ENCODE measurements at regions not wholly inside any gene's neighbourhood (a gene's known extent, or its start where the extent isn't known, plus 50 kb on each side); places are given as distances from the start of the nearest gene placed in this dataset.

DNA sequence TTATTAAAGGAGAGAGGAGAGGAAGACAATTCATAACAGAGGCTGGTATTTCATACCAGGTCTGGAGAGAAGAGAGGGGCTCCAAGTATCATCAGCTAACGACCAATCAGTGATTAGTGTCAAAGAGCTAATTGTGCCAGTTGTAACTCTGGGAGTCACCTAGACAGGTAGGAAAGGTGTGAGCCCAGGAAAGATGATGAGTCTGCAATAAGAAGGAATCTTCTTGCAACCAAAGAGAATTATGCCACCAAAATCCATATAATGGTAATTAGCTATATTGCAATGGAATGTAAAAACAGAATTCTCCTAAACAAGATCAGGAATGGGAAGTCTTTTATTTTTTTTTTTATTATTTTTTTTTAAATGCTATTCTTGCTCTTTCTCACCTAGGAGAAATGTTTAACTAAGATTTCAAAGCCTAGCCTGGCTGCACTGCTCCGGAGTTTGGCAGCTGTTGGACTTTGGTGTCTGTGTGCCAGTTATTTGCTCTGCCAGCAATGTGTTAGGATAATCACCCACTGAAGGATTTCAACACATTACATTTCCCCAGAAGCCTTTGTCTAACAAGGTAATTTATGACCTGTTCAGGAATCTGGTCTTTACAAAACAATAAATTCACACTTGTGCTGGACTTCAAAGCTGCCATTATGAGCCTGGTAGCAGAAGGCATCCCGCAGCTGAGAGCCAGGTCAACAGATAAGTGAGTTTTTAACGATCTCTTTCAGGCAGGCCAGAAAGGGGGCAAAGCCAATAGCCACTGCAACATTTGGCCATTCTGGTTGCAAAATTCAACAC lies 89.4 kb downstream of the FOXB1 start:
- DNase-seq (ENCODE audit: low read depth in 2 of 2): no peak

DNA sequence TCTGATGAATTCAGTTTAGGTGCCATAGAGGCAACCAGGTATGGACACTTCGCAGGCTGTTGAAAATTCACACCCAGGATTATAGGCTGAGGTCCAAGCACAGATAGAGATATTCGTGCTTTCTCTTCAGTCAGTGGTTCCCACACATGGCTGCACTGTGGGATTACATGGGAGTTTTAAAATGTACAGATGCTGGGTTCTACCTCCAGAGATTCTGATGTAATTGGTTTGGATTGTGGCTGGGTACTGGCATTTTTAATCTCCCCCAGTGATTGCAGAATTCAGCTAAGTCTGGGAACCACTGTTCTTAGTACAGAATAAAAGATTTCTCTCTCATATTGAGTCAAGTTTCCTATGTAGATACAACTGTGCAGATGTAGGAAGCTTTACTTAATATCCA lies 91.6 kb downstream of the FOXB1 start:
- no peak for DNase-seq (ENCODE audit: low read depth in 2 of 2)

DNA sequence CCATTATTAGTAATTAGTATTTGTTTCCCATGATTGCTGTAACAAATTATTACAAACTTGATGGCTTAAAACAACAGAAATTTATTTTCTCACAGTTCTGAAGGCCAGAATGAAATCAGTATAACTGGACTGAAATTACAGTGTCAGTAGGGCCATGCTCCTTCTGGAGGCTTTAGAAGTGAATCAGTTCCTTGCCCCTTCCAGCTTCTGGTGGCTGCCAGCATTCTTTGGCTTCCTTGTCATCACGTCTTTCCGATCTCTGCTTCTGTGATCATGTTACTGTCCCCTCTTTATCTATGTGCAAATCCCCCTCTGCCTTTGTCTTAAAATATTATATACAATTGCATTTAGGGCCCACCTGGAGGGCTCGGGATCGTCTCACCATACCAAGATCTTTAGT lies 92.0 kb downstream of the FOXB1 start:
- no peak for DNase-seq (ENCODE audit: low read depth in 2 of 2)

DNA sequence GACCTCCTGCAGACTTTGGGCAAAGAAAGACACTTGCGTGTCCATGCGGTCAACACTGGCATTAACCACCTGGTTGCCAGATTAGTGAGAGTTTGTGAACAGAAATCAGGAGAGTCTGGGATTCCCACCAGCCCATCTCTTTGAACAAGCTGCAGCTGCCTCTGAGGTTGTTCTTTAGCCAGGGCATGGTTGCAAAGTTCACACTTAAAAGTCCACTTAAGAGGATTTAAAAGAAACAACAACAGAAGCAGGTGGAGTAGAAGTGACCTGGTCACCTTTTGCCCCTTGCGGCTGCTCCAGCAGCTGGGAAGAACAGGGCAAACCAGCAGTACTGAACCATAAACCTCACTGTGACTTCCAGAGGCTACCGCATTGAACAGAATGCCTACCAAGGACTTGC lies 97.3 kb downstream of the FOXB1 start:
- no peak for DNase-seq (ENCODE audit: low read depth in 2 of 2)

DNA sequence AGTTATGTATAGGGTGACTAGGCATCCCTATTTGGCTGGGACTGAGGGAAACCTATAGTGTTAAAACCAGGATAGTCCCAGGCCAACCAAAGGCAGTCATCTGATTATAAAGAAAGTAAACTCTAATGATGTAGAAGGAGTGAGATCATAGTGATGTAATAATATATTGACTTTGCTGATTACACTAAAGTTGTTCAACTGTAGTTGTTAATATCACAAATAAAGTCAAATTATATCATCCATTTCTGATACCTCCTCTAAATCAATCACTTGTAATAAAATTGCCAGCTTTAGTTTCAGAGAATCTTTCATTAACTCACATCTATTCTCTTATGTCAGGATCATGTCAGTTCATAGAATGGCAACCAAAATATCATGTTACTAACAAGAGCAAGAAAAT lies 98.6 kb downstream of the FOXB1 start:
- no peak for DNase-seq (ENCODE audit: low read depth in 2 of 2)

DNA sequence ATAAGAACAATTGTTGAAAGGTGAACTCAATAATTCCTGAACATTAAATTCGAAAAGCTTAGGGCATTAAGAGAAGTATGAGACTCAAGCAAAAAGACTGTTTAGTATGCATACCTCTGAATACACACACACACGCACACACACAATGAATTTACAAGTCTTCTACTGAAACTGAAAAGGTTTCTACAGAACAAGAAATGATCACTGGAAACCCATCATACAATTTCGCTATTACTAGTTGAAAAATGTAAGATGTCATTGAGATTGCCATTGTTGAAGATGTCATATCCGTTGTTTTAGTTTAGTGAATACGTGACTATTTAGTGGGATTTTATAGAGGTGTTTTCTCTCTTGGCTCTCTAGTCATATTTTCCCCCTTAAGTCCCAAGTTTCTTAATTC lies 106.8 kb downstream of the FOXB1 start:
- no peak for DNase-seq (ENCODE audit: low read depth in 2 of 2)

DNA sequence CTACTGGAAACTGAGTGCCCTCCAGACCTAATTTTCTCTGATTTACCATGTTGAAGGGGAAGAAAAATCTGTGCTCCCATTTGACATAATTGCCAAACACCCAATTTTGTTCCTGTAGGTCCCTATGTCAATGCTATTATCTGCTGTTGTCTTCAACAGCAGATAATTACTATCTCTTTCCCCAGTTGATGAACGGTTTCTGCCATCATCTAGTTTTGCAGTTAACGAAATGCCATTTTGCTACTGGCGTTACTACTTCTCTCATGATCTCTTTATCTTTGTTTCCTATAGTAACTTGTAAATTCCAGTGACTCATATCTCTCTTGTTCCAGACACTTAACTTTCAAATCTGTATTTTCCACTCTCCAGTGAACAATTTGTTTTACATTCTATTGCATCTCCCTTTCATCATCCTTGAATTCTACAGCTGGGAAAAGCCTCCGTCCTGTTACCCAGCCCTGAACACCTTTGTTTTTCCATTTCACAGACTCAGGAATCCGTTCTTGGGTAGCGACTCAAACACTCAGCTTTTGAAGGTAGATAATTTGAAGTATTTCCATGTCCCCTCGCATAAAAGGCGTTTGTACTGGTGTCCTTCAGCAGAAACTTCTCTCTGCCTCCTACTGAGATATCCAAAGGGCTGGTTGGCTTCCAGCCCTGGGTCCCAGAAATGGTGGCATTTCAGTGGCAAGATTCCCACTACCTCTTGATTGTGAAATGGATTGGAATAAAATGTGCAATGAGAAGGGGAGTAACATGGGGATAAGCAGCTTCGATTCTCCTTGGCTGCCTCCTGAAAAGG lies 111.7 kb downstream of the FOXB1 start:
- no peak for DNase-seq (ENCODE audit: low read depth in 2 of 2)

DNA sequence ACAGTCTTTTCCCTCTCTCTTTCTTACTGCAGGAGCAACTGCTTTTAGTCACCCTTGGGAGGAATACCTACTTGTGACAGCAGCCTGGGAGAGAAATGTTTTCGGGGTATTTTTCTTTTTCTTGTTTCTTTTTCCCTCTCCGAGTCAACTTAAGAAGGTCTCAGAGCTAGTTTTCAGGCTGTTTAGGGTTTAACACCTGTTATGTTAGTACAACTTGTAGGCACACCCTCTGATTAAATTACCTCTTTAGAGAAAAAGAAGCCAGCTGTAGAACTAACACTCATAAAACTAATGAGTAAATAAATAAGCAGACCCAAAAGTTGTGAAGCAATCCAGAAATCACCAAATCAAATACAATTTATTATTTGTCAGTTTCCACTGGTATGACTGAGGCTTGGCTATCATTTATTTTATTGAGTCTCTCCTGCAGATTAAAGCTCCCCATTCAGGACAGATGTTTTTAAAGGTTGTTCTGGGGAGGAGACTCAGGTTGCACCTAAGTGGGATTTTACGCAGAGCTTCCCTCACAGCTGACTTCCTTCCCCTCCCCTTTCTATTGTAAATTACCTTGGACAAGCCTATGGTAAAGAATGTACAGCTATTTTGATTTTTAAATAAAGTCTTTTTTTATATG lies 112.5 kb downstream of the FOXB1 start:
- DNase-seq (ENCODE audit: low read depth in 2 of 2): no peak

DNA sequence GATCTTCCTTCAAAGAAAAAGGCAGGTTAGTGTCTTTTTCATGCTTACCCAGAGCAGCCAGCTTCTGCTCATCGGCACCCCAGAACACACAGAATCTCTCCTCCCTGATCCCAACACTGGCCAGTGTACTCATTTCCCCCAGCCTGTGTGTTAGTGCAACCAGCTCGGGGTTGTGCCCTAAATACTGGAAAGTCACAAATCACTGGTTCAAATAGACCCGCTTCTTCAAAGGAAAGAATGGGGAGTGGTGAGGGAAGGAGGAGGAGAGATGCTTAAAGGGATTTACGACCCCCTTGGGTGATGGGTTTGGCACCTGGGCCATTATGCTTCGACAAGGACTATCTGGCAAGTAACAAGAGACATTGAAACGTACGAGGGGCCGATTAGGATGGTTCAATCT lies 114.0 kb downstream of the FOXB1 start:
- DNase-seq (ENCODE audit: low read depth in 2 of 2): no peak

DNA sequence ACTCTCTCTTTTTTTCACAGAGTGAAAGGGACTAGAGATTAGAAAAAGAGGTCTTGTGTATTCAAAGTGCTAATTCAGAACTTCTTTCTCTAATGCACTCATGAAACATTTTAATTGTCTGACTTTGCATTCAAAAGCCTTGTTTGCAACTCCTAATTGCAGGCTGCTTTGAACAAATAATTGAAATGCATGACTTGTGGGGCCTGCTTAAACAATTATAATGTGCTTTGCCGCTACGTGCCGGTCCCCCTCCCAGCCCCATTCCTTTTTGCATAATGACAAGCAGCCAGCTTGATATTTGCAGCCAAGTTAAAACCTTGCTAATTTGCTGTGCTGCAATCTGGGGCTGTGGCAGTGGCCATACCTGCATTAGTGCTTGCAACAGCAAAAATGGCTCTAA lies 114.5 kb downstream of the FOXB1 start:
- DNase-seq (ENCODE audit: low read depth in 2 of 2): no peak

DNA sequence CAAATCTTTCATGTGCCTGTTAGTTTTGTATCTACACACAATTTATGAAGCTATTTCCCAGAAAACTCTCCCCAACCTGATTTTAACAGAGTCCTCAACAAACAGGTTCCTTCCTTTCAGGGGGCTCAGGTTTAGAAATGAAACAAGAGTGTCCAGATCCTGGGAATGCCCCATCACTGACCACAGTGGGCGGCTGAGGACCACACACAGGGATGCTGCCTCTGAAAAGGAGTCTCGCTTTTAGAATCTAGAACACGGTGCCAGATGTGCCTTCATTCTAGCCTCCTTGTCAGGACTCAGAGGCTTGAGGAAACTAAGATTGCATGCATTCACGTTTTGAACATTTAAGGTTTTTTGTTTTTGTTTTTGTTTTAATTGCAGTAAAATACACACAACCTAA lies 115.0 kb downstream of the FOXB1 start:
- no peak for DNase-seq (ENCODE audit: low read depth in 2 of 2)

DNA sequence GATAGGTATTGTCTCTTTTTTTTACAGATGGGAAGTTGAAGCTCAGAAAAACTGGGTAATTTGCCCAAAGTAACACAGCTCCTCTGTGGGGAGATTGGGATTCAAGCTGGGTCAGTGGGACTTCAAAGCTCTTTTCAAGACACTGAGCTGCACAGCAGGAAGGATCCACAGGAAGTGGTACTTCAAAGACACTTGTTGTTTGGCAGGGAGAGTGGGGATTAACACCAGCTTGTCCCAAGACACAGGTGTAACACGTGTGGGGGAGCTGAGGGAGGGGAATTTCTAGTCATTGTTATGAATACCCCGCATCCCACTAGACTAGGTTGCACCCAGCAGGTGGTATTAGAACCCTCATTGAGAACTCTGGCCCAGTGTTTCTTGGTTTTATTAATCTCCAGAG lies 116.0 kb downstream of the FOXB1 start:
- DNase-seq (ENCODE audit: low read depth in 2 of 2): no peak

DNA sequence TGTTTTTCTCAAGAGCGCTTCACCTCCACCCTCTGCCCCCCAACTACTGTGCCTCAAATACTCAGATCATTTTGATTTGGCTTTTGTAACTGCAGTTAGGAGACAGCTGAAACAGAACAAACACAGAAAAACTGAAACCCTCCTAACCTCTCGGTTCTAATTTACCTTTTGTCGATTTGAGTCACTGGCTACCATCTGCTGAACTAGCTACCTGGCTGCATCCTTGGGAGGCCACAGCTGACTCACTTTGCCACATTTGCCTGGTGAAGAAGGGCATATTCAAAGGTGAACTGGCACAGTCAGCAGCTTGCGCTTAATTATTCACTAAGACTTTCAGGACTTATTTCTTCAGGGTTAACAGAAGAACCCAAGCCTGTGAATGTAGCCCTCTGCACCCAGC lies 117.7 kb downstream of the FOXB1 start:
- DNase-seq (ENCODE audit: low read depth in 2 of 2): no peak

DNA sequence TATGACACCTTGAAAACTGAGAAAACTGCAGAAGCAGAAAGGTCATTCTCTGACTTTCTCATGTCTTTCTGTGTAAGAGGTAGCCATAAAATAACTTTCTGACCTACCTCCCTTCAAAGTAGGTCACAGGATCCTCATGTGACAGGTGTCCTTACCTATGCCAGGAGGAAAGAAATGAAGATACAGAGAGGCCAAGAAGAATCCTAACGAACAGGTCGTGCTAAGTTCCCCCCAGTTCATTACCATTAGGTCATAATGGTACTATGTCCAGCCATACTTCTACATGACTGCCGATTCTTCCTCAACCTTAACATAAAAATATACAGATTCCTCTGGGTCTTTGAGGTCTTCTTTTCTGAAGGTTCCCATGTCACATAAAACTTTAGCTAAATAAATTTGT lies 118.6 kb downstream of the FOXB1 start:
- no peak for DNase-seq (ENCODE audit: low read depth in 2 of 2)

DNA sequence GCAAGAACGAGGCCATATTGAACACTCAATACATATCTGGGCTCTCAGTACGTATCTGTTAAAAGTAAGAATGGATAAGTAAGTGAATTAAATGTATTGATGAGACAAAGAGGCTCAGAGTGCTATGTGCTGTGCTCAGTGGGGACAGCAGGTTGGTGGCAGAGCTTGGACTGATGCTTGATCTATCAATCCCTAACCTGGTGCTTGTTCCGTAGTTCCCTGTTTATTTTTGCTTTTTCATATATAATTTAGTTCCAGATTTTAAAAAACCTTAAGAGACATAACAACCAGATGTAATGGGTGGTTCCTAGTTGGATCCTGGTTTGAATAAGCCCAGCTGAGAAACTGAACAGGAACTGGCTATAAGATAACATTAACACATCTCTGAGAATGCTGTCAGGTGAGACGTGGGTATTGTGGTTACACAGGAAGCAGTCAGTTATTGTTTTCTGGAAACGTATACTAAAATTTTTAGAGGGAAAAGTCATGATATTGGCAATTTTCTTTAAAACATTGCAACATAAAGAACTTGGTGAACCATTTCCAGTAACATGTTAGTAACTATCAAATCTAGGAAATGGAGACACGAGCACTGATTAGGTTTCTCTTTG lies 120.5 kb downstream of the FOXB1 start:
- no peak for DNase-seq (ENCODE audit: low read depth in 2 of 2)

DNA sequence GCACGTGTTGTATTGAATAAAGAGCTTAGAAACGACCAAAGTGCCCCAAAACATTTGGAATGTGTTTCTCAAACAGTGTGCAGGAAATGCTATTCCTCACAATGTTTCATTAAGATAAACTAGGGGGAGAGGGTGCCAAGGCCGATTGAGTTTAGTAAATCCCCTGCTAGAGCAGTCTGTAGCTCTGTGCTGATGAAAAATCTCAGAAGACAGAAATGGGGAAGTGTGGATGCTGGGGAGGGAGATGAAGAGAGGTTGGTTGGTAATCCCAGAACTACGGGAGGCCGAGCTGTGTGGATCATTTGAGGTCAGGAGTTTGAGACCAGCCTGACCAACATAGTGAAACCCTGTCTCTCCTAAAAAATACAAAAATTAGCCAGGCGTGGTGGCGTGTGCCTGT lies 121.2 kb downstream of the FOXB1 start:
- DNase-seq (ENCODE audit: low read depth in 2 of 2): no peak

DNA sequence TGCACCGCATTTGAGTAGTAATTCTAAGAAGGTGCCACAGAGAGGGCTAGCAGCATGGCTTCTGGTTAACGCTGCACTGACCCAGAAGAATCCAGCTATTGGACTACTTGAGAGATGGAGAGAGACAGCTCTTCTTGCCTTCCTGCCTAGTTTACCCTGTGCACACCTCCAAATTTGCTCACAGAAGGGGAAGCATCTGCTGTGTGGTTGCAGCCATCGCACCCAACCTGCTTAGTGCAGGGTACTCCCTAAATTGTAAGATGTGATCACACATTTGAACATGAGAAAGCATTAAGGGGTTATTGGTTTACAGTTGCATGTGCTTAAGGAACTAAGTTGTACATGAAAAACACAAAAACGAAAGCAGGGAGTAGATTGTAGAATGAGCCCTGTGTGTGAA lies 122.1 kb downstream of the FOXB1 start:
- no peak for DNase-seq (ENCODE audit: low read depth in 2 of 2)

DNA sequence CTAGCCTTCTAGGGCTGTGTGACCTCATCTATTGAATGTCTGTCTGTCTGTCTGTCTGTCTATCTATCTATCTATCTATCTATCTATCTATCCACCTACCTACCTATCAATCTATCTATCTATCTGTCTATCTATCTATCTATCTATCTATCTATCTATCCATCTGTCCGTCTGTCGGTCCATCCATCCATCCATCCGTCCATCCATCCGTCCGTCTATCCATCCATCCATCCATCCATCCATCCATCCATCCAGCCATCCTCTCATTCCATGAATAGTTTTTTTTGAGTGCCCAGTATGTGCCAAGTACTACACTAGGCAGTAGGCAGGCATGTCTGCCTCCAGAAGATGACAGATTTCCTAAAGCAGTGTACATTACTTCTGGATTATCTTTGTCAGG lies 122.5 kb downstream of the FOXB1 start:
- DNase-seq (ENCODE audit: low read depth in 2 of 2): no peak

DNA sequence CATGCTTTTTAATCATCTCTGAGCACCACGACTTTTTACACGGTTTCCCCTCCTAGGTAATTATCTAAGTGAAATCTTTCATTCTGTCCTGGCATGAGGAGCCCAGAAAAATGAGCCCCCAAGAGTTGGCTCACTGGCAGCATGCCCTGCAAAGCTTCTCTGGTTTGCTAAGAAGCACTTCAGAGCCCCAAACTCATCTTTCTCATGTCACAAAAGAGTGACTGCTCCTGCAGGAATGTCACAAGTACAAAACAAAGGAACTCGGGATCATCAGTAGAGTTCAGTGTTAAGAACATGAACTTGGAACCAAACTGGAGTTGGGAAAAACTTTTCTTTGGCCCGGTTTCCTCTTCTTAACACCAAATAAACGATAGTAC lies 123.9 kb downstream of the FOXB1 start:
- no peak for DNase-seq (ENCODE audit: low read depth in 2 of 2)

DNA sequence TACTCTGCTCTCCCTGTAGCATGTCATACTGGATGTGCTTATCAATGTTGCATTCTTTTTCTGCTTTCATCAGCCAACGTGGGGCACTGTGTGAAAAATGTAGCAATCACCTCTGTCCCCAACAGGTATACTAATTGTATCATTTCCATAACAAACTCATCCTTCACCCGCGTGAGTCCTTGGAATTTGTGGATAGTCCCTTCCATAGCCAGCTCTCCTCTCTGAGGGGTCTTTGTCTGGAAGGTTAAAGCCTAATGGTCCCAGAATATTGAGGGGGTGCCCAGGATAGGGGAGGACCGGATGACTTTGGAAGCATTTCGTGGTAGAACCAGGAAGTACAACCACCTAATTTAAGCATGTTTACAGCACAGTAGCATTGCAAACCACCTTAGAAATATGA lies 124.6 kb downstream of the FOXB1 start:
- no peak for DNase-seq (ENCODE audit: low read depth in 2 of 2)

DNA sequence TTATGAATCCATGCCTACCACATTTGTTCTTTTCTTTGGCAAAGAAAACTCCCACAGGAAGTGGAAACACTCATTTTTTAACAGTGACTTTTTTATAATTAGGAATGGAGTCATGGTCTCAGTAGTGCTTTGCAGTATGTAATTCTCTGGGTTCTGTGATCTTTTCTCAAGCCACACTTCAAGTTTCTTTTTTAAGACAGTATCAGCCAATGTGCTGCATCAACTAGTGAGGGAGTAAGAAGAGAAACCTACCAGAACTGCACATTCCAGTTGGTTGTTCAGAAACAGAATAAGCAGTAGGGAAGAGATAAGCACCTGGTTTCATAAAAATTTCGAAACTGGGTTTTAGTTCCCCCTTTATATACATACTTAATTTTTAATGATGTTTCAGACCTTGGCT lies 126.3 kb downstream of the FOXB1 start:
- DNase-seq (ENCODE audit: low read depth in 2 of 2): no peak

DNA sequence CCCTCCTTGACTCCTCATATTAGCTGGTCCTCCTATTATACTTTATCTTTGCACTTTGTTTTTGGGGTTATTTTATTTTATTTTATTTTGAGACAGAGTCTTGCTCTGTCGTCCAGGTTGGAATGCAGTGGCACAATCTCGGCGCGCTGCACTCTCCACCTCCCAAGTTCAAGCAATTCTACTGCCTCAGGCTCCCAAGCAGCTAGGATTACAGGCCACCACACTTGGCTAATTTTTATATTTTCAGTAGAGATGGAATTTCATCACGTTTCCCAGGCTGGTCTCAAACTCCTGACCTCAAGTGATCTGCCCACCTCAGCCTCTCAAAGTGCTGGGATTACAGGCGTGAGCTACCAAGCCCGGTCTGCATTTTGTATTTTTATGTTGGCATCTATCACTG lies 126.7 kb downstream of the FOXB1 start:
- DNase-seq (ENCODE audit: low read depth in 2 of 2): no peak

DNA sequence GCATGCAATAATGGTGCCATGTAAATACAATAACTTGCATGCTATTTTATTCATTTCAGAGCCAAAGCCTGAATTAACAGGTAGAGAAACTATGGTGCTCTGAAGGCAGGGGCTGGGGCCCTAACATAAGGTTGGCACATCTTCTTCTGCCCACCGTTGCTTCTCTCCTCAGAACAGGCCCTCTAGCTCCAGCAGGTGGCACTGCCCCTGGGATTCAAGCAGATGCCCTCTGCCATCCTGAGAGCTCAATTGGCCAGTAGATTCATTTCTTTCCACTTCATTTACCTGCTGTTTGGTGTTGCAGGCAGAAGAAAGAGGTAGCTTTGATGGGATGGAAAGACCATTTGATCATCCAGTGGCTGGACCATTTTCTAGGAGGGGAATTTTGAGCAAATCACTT lies 130.5 kb downstream of the FOXB1 start:
- DNase-seq (ENCODE audit: low read depth in 2 of 2): no peak

Data from stimulated activated CD8-positive, alpha-beta memory T cell treated with anti-CD3 and anti-CD28 coated beads, Interleukin-7, amount 100 ng/mL, for 4 hours (primary cell).